ENCODE measurements at regions not wholly inside any gene's neighbourhood (a gene's known extent, or its start where the extent isn't known, plus 50 kb on each side); places are given as distances from the start of the nearest gene placed in this dataset.

DNA sequence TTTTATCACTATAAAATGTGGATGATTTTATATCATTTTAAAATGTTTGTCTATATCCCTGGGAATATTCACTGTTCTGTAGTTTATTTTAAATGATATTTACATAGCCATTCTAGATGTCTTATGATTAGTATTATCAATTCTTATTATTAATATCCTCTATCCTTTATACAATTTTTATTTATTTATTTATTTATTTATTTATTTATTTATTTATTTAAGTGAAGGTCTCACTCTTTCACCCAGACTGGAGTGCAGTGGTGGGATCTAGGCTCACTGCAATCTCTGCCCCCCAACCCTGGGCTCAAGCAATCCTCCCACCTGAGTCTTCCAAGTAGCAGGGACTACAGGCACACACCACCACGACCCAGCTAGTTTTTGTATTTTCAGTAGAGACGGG, 1848.9 kb downstream of the EFNA5 start:
- TF ChIP-seq GATA2 (IDR thresholded peaks at IDR 0.05; ENCODE audit: low read depth, low read length) (no peak), GATA3 (IDR thresholded peaks at IDR 0.05; ENCODE audit: low read depth, low read length) (no peak)
